Central memory CD8-positive, alpha-beta T cell (primary cell): ENCODE measurements at regions not wholly inside any gene's neighbourhood (a gene's known extent, or its start where the extent isn't known, plus 50 kb on each side); places are given as distances from the start of the nearest gene placed in this dataset.
"Not testable (repeated sequence)": the region's sequence is repeated elsewhere in the genome, so short reads cannot be mapped to it uniquely, and the experiment has no call there.

Source experiments
- ATAC-seq: fragments of 150-1000 bp; cut with Tn5 transposase; replicated peaks from 2 replicates; pipeline ENCODE4 v1.10.0; 2022; ENCODE audit warnings: mild to moderate bottlenecking, moderate FRiP score, moderate number of reproducible peaks; ENCODE audit not compliant: poor library complexity, severe bottlenecking; ENCODE audit errors: extremely low read depth
- DNase-seq, 2 donors: peaks; one replicate each; pipeline ENCODE4 v3.0.0; 2021; ENCODE audit warnings: low spot score in 2 of 2
- H3K27ac Mint-ChIP-seq: one replicate; pipeline ENCODE4 v1.8.0; 2022; ENCODE audit warnings: low read depth, mild to moderate bottlenecking, moderate library complexity, mixed read lengths
- H3K27me3 Mint-ChIP-seq: one replicate; pipeline ENCODE4 v1.8.0; 2022; ENCODE audit warnings: mixed read lengths
- H3K36me3 Mint-ChIP-seq: one replicate; pipeline ENCODE4 v1.8.0; 2022; ENCODE audit warnings: mild to moderate bottlenecking, moderate library complexity, mixed read lengths; ENCODE audit not compliant: insufficient read depth
- H3K4me1 Mint-ChIP-seq: one replicate; pipeline ENCODE4 v1.8.0; 2022; ENCODE audit warnings: mixed read lengths
- H3K4me3 Mint-ChIP-seq: one replicate; pipeline ENCODE4 v1.8.0; 2022; ENCODE audit warnings: mild to moderate bottlenecking, moderate library complexity, mixed read lengths
- H3K9me3 Mint-ChIP-seq: one replicate; pipeline ENCODE4 v1.8.0; 2022; ENCODE audit warnings: mixed read lengths

DNA sequence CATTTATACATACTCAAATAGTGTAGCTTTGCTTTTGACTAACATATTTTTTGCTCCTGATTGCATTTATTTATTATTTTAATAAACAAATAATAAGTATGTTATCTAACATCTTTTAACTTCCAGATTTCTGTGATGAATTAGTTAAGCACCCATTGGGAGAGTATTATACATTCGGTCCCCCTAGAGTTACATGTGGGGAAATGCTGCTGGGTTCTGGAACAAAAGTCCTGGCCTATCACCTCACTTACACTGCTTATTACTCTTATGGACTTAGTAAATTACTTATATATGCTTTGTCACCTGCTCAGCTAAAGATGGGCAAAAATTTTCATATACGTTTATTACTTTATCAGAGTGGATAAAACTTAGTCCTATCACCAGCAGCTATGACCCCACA lies 1163.0 kb downstream of the FAM181B start:
- no peaks in the 10 kb centered on the region for H3K27me3 Mint-ChIP-seq
- peaks cover 5% of the 10 kb centered on the region for H3K9me3 Mint-ChIP-seq
- no peak for DNase-seq
- H3K4me1 Mint-ChIP-seq = no peaks in the 10 kb centered on the region
- H3K27ac Mint-ChIP-seq = no peak overlapping the region
- H3K36me3 Mint-ChIP-seq = no peaks in the 10 kb centered on the region
- ATAC-seq = no peak
- H3K4me3 Mint-ChIP-seq = no peak overlapping the region

DNA sequence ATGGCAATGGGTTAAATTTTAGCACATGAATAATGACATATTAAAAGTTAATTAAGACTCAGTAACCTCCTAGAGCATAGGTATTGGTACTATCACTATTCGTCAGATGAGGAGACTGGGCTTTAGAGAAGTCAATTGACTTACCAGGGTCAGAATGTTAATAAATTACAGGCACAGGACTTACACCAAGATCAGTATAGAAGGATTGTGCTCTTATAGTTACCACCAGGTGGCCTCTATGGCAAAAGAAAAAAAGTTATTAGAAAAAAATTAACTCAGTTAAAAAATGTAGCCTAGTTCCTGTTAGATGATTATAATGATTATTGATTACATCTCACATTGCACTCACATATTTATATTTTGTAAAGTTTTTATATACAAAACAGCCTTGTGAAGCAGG lies 1163.7 kb downstream of the FAM181B start:
- Mint-ChIP-seq H3K36me3 (no peaks in the 10 kb centered on the region), H3K27ac (no peak overlapping the region), H3K9me3 (peaks cover 5% of the 10 kb centered on the region), H3K4me3 (no peak overlapping the region), H3K27me3 (no peaks in the 10 kb centered on the region), H3K4me1 (no peaks in the 10 kb centered on the region)
- ATAC-seq (no peak), DNase-seq (no peak)

DNA sequence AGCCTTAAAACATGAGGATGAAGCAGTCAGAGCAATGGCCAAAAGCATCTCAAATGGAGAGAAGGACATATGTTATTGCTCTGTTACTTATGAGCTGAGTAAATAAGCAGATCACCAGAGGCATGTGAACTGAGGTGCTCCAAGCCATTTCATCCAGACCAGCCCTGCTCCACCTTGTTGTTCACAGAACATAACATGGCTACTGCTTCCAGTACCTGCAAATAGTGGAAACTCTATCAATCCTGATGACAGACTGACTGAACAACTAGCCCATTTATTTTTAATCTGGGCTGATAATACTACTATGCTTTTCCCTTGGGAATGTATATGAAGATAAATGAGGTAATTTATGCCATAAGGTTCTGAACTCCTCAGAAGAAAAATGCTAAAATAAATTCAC lies 1164.7 kb downstream of the FAM181B start:
- DNase-seq (no peak), ATAC-seq (no peak)
- H3K9me3 Mint-ChIP-seq = peaks cover 5% of the 10 kb centered on the region
- H3K27me3 Mint-ChIP-seq = no peaks in the 10 kb centered on the region
- no peak overlapping the region for H3K4me3 Mint-ChIP-seq
- no peaks in the 10 kb centered on the region for H3K36me3 Mint-ChIP-seq
- no peaks in the 10 kb centered on the region for H3K4me1 Mint-ChIP-seq
- H3K27ac Mint-ChIP-seq = no peak overlapping the region

DNA sequence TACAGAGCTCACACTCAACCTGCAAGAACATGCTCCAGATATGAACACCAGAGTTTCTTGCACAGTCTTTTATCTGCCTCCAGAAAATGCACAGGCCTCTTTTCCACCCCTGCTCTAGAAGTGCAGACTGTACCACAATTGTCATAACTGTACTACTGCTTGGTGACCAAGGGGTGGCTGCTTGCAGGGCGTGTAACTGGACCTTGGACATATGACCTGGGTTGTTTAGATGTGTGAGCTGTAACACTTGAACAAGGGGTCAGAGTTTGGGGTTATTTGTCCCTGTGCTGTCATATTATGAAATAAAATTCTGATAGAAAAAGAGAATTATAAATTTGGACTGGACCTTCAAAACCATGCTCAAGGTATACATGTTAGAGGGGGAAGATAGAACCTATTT lies 1185.5 kb downstream of the FAM181B start:
- no peak for DNase-seq
- Mint-ChIP-seq H3K4me1 (no peaks in the 10 kb centered on the region), H3K27ac (no peak overlapping the region), H3K9me3 (peaks cover 7% of the 10 kb centered on the region), H3K27me3 (no peaks in the 10 kb centered on the region), H3K36me3 (no peaks in the 10 kb centered on the region), H3K4me3 (no peak overlapping the region)
- no peak for ATAC-seq

DNA sequence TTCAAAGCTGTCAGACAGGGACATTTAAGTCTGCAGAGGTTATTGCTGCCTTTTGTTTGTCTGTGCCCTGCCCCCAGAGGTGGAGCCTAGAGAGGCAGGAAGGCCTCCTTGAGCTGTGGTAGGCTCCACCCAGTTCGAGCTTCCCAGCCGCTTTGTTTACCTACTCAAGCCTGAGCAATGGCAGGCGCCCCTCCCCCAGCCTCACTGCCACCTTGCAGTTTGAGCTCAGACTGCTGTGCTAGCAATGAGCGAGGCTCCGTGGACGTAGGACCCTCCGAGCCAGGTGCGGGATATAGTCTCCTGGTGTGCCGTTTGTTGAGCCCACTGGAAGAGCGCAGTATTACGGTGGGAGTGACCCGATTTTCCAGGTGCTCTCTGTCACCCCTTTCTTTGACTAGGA lies 1193.9 kb downstream of the FAM181B start:
- DNase-seq, H3K27me3 Mint-ChIP-seq, H3K27ac Mint-ChIP-seq, H3K36me3 Mint-ChIP-seq, ATAC-seq, H3K4me3 Mint-ChIP-seq, H3K4me1 Mint-ChIP-seq: not testable (repeated sequence)
- H3K9me3 Mint-ChIP-seq = peaks cover 13% of the 10 kb centered on the region

DNA sequence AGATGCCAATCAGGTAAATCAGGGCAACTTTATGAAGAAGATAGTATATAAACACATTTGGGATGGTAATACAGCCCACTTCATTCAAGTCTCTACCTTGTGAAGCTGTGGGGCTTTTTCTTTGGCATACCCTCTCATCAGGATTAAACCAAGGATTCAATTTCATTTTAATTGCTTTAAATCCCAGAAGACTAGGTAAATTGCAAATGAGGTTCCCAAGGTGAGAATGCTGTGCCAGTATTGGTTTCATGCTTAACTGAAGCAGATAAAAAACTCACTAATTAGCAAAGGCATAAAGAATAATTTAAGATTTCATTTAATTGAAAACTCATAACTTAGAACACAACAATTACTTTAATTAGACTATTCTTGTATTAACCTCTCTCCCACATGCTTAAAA lies 1218.1 kb downstream of the FAM181B start:
- H3K4me3 Mint-ChIP-seq = no peak overlapping the region
- H3K9me3 Mint-ChIP-seq = peaks cover 11% of the 10 kb centered on the region
- DNase-seq (no peak), ATAC-seq (no peak)
- no peaks in the 10 kb centered on the region for H3K4me1 Mint-ChIP-seq
- no peak overlapping the region for H3K27ac Mint-ChIP-seq
- H3K36me3 Mint-ChIP-seq = no peaks in the 10 kb centered on the region
- H3K27me3 Mint-ChIP-seq = no peaks in the 10 kb centered on the region

DNA sequence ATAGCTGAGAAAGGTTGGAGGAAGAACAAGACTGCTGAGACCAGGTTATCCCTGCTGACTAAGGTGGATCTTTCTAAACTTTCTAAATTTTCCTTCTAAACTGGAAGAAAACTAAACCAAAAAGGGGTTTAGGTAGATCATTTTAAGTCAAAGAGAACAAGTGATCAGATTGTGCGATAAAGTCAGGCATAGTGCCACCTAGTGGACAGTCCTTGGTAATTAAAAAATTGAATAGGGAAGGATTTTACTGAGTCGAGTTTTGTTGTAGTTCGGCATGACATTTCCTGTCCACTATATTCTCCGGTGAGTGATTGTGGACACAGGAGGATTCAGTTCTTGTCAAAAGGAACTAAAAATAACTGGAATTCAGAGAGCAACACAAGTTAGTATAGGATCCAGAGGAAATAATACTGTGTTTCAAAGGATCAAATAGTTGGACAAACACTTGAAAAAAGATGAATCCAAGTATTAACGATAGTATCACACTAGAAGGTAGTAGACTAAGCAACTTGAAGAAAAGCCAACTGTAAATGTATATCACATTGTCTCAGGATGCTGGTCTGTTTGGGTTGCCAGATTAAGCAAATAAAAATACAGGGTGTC lies 1236.4 kb downstream of the FAM181B start:
- Mint-ChIP-seq H3K36me3 (no peaks in the 10 kb centered on the region), H3K27me3 (no peaks in the 10 kb centered on the region), H3K9me3 (no peaks in the 10 kb centered on the region), H3K4me3 (no peak overlapping the region), H3K4me1 (no peaks in the 10 kb centered on the region), H3K27ac (no peak overlapping the region)
- no peak for DNase-seq
- no peak for ATAC-seq

DNA sequence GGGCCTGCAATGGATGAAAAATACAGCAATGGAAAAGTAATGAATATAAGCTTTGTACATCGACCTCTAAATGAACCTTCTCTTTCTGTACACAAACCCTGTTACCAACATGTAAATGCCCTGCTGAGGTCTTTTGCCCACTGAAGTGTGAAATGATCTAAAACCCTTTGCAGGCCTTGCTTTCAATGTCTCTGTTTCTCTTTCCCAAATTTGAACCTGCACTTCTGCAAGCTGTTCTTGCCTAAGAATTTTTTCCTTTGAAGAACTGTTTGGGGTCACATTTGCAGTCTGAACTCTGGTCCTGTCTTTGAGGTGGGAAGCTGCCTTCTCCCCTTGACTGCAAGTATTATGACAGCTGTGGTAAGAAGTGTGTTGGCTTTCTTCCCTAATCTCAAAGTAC lies 1237.1 kb downstream of the FAM181B start:
- Mint-ChIP-seq H3K27ac (no peak overlapping the region), H3K9me3 (no peaks in the 10 kb centered on the region), H3K4me1 (no peaks in the 10 kb centered on the region), H3K4me3 (no peak overlapping the region), H3K36me3 (no peaks in the 10 kb centered on the region), H3K27me3 (no peaks in the 10 kb centered on the region)
- ATAC-seq (no peak), DNase-seq (no peak)

DNA sequence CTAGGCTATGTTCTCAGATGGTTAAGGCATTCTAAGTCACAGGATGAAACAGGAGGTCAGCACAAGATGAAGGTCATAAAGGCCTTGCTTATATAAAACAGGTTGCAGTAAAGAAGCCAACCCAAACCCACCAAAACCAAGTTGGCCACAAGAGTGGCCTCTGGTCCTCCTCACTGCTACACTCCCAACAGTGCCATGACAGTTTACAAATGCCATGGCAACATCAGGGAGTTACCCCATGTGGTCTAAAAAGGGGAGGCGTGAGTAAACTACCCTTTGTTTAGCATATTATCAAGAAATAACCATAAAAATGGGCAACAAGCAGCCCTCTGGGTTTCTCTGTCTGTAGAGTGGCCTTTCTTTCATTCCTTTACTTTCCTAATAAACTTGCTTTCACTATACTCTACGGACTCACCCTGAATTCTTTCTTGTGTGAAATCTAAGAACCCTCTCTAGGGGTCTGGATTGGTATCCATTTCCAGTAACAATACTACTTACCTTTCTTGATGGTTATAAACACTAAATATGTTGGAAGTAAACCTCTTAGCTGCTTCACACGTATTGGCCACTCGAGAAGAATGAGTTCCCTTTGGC lies 1237.9 kb downstream of the FAM181B start:
- Mint-ChIP-seq H3K27me3 (no peaks in the 10 kb centered on the region), H3K4me1 (no peaks in the 10 kb centered on the region), H3K9me3 (no peaks in the 10 kb centered on the region), H3K27ac (no peak overlapping the region), H3K4me3 (no peak overlapping the region), H3K36me3 (no peaks in the 10 kb centered on the region)
- ATAC-seq (no peak), DNase-seq (no peak)

DNA sequence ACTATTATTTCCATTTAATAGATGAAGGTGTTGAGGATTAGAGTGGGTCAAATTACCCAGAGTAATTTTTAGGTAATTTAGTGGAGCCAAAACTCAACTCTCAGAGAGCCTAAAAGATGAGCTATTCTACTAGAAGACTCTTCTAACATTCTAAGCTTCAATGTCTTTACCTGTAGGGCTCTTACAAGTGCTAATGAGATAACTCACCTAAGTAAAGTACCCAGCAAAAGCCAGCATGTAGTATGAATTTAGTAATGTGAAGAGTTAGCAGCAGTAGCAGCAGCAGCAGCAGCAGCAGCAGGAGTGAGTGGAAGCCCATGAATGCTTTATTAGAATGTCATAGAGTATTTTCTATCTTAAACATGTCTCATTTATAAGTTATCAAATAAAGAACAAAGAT lies 1239.2 kb downstream of the FAM181B start:
- Mint-ChIP-seq H3K36me3 (no peaks in the 10 kb centered on the region), H3K4me3 (no peak overlapping the region), H3K27me3 (no peaks in the 10 kb centered on the region), H3K27ac (no peak overlapping the region), H3K4me1 (no peaks in the 10 kb centered on the region), H3K9me3 (no peaks in the 10 kb centered on the region)
- DNase-seq (no peak), ATAC-seq (no peak)

DNA sequence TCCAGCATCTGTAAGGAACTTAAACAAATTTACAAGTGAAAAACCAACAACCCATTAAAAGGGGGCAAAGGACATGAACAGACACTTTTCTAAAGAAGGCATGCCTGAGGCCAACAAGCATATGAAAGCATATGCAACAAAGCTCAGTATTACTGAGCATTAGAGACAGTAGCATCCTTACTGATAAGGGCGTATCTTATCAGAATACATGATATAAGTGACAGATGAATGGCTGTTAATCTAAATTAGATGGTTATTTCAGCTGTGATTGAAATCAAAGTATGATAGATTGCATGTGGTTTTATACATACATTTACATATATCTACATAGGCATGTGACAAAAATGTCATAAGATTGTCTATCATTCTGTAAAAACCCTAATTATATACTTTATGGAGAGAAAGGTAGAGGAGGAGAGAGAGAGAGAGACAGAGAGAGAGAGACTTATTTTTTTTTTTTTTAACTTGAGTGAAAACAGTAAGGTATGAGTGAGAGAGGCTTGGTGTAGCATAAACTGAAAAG lies 1240.7 kb downstream of the FAM181B start:
- DNase-seq (no peak), ATAC-seq (no peak)
- Mint-ChIP-seq H3K27ac (no peak overlapping the region), H3K36me3 (no peaks in the 10 kb centered on the region), H3K4me3 (no peak overlapping the region), H3K9me3 (no peaks in the 10 kb centered on the region), H3K27me3 (no peaks in the 10 kb centered on the region), H3K4me1 (no peaks in the 10 kb centered on the region)

DNA sequence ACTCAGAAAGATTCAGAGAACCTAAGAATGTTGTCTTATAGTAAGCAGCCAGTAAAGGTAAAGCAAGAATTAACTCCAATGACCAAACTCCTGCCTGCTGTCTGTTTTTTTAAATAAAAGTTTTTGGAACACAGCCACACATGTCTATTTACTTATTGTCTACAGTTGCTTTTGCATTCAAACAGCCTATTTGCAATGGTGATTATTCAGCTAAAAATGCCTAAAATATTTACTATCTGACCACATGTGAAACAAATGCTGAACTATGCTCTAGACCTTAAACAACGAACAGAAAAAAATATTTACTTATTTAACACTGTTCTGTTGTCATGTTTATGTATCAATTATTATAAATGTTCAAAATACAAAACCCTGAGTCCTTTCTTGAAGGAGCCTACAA lies 1246.6 kb downstream of the FAM181B start:
- H3K4me3 Mint-ChIP-seq = no peak overlapping the region
- H3K9me3 Mint-ChIP-seq = no peaks in the 10 kb centered on the region
- ATAC-seq = no peak

DNA sequence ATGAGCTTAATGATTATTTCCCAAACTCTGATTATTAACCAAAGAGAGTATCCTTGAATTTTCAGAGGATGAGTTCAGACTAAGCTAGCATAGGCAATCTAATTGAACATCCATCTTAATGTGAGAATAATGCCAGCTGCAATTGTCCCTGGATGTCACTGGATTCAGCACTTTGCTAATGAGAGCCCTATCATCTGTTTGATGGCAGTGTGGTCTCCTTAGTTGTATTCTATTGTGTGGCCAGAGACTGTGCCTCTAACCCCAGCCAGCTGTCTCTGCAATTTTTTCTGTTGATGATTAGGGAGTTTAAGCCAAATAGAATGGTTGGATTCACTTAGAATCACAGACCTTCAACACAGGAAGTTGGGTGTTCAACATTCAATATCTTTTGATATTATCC lies 1249.5 kb downstream of the FAM181B start:
- peaks cover 3% of the 10 kb centered on the region for H3K36me3 Mint-ChIP-seq
- no peak overlapping the region for H3K27ac Mint-ChIP-seq
- ATAC-seq (no peak), DNase-seq (no peak)
- no peaks in the 10 kb centered on the region for H3K4me1 Mint-ChIP-seq
- no peak overlapping the region for H3K4me3 Mint-ChIP-seq
- peaks cover 13% of the 10 kb centered on the region for H3K9me3 Mint-ChIP-seq
- no peaks in the 10 kb centered on the region for H3K27me3 Mint-ChIP-seq

More for the DNA sequence above, 1246.6 kb downstream of the FAM181B start:
- H3K27me3 Mint-ChIP-seq = no peaks in the 10 kb centered on the region
- no peaks in the 10 kb centered on the region for H3K4me1 Mint-ChIP-seq
- no peaks in the 10 kb centered on the region for H3K36me3 Mint-ChIP-seq
- DNase-seq = no peak
- no peak overlapping the region for H3K27ac Mint-ChIP-seq
